Lower leg skin (tissue), 3 donors: ENCODE measurements at regions not wholly inside any gene's neighbourhood (a gene's known extent, or its start where the extent isn't known, plus 50 kb on each side); places are given as distances from the start of the nearest gene placed in this dataset.
"Not testable (repeated sequence)": the region's sequence is repeated elsewhere in the genome, so short reads cannot be mapped to it uniquely, and the experiment has no call there.

Source experiments
- CTCF ChIP-seq, 3 donors: fragments of 450-650 bp; IDR thresholded peaks; one replicate each; pipeline ENCODE4 v1.5.1; 2016; ENCODE audit warnings: antibody characterized with exemption in 3 of 3, mild to moderate bottlenecking in 3 of 3, moderate library complexity in 2 of 3
- POLR2A ChIP-seq, 2 donors: fragments of 450-650 bp; IDR thresholded peaks; one replicate each; pipeline ENCODE4 v1.6.1; 2016 to 2017; ENCODE audit warnings: antibody characterized with exemption in 2 of 2, mild to moderate bottlenecking in 1 of 2, moderate library complexity in 1 of 2

DNA sequence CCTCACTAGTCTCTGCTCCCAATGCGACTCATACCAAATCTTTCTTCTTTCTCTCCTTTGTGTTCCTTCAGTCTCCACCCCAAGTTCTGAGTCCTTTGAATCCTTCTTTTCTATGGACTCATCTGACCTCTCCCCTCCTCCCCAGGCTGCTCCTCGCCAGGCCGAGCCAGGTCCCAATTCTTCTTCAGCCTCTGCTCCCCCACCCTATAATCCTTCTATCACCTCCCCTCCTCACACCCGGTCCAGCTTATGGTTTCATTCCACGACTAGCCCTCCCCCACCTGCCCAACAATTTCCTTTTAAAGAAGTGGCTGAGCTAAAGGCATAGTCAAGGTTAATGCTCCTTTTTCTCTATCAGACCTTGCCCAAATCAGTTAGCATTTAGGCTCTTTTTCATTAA is 518.5 kb downstream of the MATN1 start:
- not testable (repeated sequence) for TF ChIP-seq CTCF, POLR2A (IDR thresholded peaks at IDR 0.05)
